HL-60 (cell line): ENCODE measurements at regions not wholly inside any gene's neighbourhood (a gene's known extent, or its start where the extent isn't known, plus 50 kb on each side); places are given as distances from the start of the nearest gene placed in this dataset.
"Not testable (repeated sequence)": the region's sequence is repeated elsewhere in the genome, so short reads cannot be mapped to it uniquely, and the experiment has no call there.

Experiments
- DNase-seq, 2 experiments: peaks; one replicate each; pipeline ENCODE4 v3.0.0-alpha.2; 2010 to 2020; ENCODE audit warnings: low read depth in 1 of 2, low spot score in 1 of 2
- H3K27ac ChIP-seq: fragments of 250-450 bp; sonication (Bioruptor Pico); replicated peaks from 2 replicates; pipeline ENCODE4 v1.5.1; 2020; ENCODE audit warnings: mild to moderate bottlenecking, moderate library complexity
- H3K27me3 ChIP-seq: fragments of 250-450 bp; sonication (Bioruptor Pico); 2 replicates; pipeline ENCODE4 v1.5.1; 2021; ENCODE audit warnings: mild to moderate bottlenecking, moderate library complexity; ENCODE audit not compliant: insufficient read depth, poor library complexity, severe bottlenecking
- H3K4me3 ChIP-seq: replicated peaks from 2 replicates; pipeline ENCODE4 v1.5.1; 2011; ENCODE audit warnings: mild to moderate bottlenecking, control low read depth, low read length; ENCODE audit not compliant: insufficient read depth
- GABPA ChIP-seq: IDR thresholded peaks from 2 replicates; pipeline ENCODE4 v1.6.1; 2012; ENCODE audit warnings: low read depth
- POLR2AphosphoS5 ChIP-seq: IDR thresholded peaks from 2 replicates; pipeline ENCODE4 v1.6.1; 2012; ENCODE audit warnings: low read depth
- SPI1 ChIP-seq: IDR thresholded peaks from 2 replicates; pipeline ENCODE4 v1.6.1; 2012; ENCODE audit warnings: low read depth, mild to moderate bottlenecking, borderline replicate concordance
- TF ChIP-seq, protein P1 (sequence below): IDR thresholded peaks from one replicate; pipeline ENCODE4 v1.5.1; 2011; ENCODE audit warnings: low read length, control low read depth, inconsistent platforms; ENCODE audit not compliant: insufficient read depth
- TF ChIP-seq, protein P2 (sequence below): IDR thresholded peaks from 2 replicates; pipeline ENCODE4 v1.6.1; 2012; ENCODE audit warnings: low read depth; ENCODE audit not compliant: insufficient replicate concordance

DNA sequence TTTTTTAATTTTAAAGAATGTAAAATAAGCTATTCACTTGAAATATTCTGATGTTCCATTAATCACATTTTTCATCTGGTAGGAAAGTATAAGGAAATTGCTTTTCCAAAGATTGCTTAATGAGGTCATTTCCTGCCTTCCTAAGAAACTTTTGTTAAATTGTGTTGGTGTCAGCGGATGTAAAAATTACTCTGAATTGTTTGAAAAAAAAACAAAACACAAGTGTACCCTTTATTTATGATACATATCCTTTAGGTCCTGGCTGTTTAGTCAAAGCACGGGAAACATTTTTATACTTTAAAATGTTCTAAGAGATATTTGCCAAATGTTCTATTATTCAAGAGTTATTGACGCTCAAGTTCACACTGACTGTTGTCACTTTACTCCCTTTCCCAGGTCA, 1357.4 kb upstream of the GOT2 start:
- DNase-seq = no peak
- H3K27me3 ChIP-seq = no peaks in the 10 kb centered on the region
- no peak for TF ChIP-seq GABPA
- no peak for TF ChIP-seq SPI1
- no peak for TF ChIP-seq POLR2AphosphoS5
- TF ChIP-seq, protein P1, sequence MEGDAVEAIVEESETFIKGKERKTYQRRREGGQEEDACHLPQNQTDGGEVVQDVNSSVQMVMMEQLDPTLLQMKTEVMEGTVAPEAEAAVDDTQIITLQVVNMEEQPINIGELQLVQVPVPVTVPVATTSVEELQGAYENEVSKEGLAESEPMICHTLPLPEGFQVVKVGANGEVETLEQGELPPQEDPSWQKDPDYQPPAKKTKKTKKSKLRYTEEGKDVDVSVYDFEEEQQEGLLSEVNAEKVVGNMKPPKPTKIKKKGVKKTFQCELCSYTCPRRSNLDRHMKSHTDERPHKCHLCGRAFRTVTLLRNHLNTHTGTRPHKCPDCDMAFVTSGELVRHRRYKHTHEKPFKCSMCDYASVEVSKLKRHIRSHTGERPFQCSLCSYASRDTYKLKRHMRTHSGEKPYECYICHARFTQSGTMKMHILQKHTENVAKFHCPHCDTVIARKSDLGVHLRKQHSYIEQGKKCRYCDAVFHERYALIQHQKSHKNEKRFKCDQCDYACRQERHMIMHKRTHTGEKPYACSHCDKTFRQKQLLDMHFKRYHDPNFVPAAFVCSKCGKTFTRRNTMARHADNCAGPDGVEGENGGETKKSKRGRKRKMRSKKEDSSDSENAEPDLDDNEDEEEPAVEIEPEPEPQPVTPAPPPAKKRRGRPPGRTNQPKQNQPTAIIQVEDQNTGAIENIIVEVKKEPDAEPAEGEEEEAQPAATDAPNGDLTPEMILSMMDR = no peak
- TF ChIP-seq, protein P2, sequence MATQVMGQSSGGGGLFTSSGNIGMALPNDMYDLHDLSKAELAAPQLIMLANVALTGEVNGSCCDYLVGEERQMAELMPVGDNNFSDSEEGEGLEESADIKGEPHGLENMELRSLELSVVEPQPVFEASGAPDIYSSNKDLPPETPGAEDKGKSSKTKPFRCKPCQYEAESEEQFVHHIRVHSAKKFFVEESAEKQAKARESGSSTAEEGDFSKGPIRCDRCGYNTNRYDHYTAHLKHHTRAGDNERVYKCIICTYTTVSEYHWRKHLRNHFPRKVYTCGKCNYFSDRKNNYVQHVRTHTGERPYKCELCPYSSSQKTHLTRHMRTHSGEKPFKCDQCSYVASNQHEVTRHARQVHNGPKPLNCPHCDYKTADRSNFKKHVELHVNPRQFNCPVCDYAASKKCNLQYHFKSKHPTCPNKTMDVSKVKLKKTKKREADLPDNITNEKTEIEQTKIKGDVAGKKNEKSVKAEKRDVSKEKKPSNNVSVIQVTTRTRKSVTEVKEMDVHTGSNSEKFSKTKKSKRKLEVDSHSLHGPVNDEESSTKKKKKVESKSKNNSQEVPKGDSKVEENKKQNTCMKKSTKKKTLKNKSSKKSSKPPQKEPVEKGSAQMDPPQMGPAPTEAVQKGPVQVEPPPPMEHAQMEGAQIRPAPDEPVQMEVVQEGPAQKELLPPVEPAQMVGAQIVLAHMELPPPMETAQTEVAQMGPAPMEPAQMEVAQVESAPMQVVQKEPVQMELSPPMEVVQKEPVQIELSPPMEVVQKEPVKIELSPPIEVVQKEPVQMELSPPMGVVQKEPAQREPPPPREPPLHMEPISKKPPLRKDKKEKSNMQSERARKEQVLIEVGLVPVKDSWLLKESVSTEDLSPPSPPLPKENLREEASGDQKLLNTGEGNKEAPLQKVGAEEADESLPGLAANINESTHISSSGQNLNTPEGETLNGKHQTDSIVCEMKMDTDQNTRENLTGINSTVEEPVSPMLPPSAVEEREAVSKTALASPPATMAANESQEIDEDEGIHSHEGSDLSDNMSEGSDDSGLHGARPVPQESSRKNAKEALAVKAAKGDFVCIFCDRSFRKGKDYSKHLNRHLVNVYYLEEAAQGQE = no peak
- H3K27ac ChIP-seq = no peak overlapping the region
- no peak overlapping the region for H3K4me3 ChIP-seq

DNA sequence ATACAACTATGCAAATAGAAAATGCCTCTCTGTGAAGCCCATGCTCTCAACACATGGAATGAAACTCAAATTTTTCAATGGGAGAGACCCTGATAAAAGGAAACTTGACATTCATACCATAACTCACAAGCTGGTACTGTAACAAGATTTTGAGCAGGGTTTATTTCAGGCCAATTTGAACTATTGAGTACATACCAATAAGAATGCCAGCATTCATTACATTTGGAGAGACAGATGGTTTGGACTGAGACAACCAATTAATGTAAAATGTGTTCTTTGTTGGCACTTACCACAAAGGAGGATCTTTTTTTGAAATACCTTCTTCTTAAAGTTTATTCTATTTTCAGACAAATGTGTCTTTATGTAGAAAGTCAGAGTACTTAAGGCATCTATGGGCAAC, 1357.0 kb upstream of the GOT2 start:
- no peak for DNase-seq
- TF ChIP-seq GABPA (no peak), SPI1 (no peak), POLR2AphosphoS5 (no peak)
- TF ChIP-seq, protein P2 = no peak
- TF ChIP-seq, protein P1 = no peak
- no peak overlapping the region for H3K27ac ChIP-seq

DNA sequence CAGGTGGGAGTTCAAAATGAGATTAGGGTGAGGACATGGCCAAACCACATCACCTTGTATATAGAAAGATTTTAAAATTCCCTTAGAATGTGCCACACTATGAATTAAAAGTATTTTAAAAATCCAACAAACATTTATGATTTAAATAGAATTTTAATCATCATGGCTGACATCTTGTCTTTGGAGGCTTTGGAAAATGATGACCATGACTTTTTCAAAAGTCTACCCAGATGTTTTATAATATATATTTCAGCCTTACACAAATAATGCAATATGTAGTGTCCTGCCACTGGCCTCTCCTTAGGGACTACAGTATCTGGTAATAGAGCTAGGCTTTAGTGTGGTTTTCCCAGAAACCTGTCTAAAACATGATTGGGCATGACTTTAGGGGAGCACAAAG, 1353.4 kb upstream of the GOT2 start:
- TF ChIP-seq, protein P1 = no peak
- TF ChIP-seq, protein P2 = no peak
- no peak for TF ChIP-seq SPI1
- no peak for TF ChIP-seq GABPA
- H3K27ac ChIP-seq = no peak overlapping the region
- no peak overlapping the region for H3K4me3 ChIP-seq
- no peak for DNase-seq
- H3K27me3 ChIP-seq = no peaks in the 10 kb centered on the region

More for the DNA sequence above, 1357.0 kb upstream of the GOT2 start:
- H3K27me3 ChIP-seq = no peaks in the 10 kb centered on the region
- H3K4me3 ChIP-seq = no peak overlapping the region

DNA sequence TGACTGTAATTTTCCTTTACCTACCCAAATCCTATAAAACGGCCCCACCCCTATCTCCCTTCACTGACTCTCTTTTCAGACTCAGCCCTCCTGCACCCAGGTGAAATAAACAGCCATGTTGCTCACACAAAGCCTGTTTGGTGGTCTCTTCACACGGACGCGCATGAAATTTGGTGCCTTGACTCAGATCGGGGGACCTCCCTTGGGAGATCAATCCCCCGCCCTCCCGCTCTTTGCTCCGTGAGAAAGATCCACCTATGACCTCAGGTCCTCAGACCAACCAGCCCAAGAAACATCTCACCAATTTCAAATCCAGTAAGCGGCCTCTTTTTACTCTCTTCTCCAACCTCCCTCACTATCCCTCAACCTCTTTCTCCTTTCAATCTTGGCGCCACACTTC, 1344.7 kb upstream of the GOT2 start:
- not testable (repeated sequence) for H3K4me3 ChIP-seq, H3K27ac ChIP-seq, DNase-seq, H3K27me3 ChIP-seq
